ENCODE measurements at regions not wholly inside any gene's neighbourhood (a gene's known extent, or its start where the extent isn't known, plus 50 kb on each side); places are given as distances from the start of the nearest gene placed in this dataset.

DNA sequence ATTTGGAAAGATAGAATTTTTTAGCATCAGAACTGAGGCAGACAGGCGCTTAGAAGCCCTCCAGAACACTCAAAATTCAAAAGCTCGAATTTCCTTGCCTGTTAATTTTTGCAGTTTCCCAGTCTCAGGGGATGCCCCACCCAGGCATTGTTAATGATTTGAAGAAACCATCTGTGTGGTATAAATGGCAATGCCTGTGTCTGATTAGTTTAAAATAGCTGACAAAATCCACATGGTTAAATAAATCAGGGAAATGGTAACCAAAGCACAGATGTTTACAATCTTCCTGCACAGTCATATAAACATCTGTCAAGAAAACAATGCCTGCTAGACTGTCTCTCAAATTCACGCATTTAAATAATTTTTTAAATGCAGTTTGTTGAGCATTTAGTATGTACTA, 185.2 kb upstream of the RGMB start:
- CTCF ChIA-PET: no interaction called here
- TF ChIP-seq ZNF37A (tag by site-specific recombination; IDR thresholded peaks at IDR 0.05) (no peak), ZNF184 (tag by site-specific recombination; IDR thresholded peaks at IDR 0.05) (no peak), ZNF292 (tag by site-specific recombination; IDR thresholded peaks at IDR 0.05; ENCODE audit: borderline replicate concordance, low read depth) (no peak), ZSCAN30 (tag by site-specific recombination; IDR thresholded peaks at IDR 0.05) (no peak), ZNF843 (tag by site-specific recombination; IDR thresholded peaks at IDR 0.05) (no peak), SALL2 (tag by site-specific recombination; IDR thresholded peaks at IDR 0.05; ENCODE audit: borderline replicate concordance) (no peak), ZNF555 (tag by site-specific recombination; conservative IDR thresholded peaks at IDR 0.05) (no peak), ZNF155 (tag by site-specific recombination; IDR thresholded peaks at IDR 0.05) (no peak), ZNF747 (tag by site-specific recombination; IDR thresholded peaks at IDR 0.05) (no peak)
- TF ChIP-seq, protein P1, sequence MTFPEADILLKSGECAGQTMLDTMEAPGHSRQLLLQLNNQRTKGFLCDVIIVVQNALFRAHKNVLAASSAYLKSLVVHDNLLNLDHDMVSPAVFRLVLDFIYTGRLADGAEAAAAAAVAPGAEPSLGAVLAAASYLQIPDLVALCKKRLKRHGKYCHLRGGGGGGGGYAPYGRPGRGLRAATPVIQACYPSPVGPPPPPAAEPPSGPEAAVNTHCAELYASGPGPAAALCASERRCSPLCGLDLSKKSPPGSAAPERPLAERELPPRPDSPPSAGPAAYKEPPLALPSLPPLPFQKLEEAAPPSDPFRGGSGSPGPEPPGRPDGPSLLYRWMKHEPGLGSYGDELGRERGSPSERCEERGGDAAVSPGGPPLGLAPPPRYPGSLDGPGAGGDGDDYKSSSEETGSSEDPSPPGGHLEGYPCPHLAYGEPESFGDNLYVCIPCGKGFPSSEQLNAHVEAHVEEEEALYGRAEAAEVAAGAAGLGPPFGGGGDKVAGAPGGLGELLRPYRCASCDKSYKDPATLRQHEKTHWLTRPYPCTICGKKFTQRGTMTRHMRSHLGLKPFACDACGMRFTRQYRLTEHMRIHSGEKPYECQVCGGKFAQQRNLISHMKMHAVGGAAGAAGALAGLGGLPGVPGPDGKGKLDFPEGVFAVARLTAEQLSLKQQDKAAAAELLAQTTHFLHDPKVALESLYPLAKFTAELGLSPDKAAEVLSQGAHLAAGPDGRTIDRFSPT (tag by site-specific recombination; IDR thresholded peaks at IDR 0.05): no peak
- TF ChIP-seq, protein P2, sequence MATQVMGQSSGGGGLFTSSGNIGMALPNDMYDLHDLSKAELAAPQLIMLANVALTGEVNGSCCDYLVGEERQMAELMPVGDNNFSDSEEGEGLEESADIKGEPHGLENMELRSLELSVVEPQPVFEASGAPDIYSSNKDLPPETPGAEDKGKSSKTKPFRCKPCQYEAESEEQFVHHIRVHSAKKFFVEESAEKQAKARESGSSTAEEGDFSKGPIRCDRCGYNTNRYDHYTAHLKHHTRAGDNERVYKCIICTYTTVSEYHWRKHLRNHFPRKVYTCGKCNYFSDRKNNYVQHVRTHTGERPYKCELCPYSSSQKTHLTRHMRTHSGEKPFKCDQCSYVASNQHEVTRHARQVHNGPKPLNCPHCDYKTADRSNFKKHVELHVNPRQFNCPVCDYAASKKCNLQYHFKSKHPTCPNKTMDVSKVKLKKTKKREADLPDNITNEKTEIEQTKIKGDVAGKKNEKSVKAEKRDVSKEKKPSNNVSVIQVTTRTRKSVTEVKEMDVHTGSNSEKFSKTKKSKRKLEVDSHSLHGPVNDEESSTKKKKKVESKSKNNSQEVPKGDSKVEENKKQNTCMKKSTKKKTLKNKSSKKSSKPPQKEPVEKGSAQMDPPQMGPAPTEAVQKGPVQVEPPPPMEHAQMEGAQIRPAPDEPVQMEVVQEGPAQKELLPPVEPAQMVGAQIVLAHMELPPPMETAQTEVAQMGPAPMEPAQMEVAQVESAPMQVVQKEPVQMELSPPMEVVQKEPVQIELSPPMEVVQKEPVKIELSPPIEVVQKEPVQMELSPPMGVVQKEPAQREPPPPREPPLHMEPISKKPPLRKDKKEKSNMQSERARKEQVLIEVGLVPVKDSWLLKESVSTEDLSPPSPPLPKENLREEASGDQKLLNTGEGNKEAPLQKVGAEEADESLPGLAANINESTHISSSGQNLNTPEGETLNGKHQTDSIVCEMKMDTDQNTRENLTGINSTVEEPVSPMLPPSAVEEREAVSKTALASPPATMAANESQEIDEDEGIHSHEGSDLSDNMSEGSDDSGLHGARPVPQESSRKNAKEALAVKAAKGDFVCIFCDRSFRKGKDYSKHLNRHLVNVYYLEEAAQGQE (tag by site-specific recombination; IDR thresholded peaks at IDR 0.05): no peak
- H3K4me1 ChIP-seq (ENCODE audit: control insufficient read depth, insufficient read depth, low read length): no peaks in the 10 kb centered on the region
- H3K36me3 ChIP-seq (ENCODE audit: control insufficient read depth in 2 of 2, insufficient read depth in 1 of 2, low read length in 2 of 2): no peaks in the 10 kb centered on the region
- no peaks in the 10 kb centered on the region for H3K9me3 ChIP-seq (ENCODE audit: control insufficient read depth, insufficient read depth, low read depth, low read length)
- H3K4me3 ChIP-seq (ENCODE audit: low read depth, low read length): no peak overlapping the region
- POLR2A ChIA-PET: no interaction called here
- H3K27ac ChIP-seq (ENCODE audit: extremely low read depth, low read depth, low read length): no peak overlapping the region

DNA sequence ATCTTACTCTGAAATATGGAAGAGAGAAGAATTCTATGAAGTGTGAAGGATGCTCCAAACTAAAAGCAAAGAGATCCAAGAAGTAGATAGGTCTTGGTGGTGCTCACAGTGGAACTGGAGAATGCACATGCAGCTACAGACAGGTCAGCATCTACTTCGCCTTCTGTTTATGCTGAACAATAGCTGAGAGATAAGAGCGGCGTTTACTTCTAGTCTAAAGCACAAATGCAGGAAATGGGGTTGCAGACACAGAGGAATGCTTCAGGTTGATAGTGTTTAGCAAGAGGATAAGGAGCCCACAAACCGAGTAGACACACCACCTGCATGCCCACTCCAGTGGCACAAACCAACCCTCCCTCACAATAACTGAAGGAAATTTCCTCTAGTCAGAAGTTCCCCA, 180.0 kb upstream of the RGMB start:
- CTCF ChIA-PET: interaction anchor here (0.7 kb wide), 1 partner anchor 762 kb away, joined by 3 read pairs; no protein-coding TSS in a partner anchor
- TF ChIP-seq ZNF311 (tag by site-specific recombination; IDR thresholded peaks at IDR 0.05; ENCODE audit: borderline replicate concordance) (no peak), ZNF133 (tag by site-specific recombination; IDR thresholded peaks at IDR 0.05) (no peak), ZNF785 (tag by site-specific recombination; IDR thresholded peaks at IDR 0.05) (no peak), GFI1B (tag by site-specific recombination; IDR thresholded peaks at IDR 0.05) (no peak), ZNF112 (tag by site-specific recombination; IDR thresholded peaks at IDR 0.05) (no peak), ZNF274 (IDR thresholded peaks at IDR 0.05; ENCODE audit: low read length) (no peak), ZNF274 (tag by site-specific recombination; IDR thresholded peaks at IDR 0.05; ENCODE audit: borderline replicate concordance) (no peak), ZNF146 (tag by site-specific recombination; IDR thresholded peaks at IDR 0.05) (no peak), ZNF292 (tag by site-specific recombination; IDR thresholded peaks at IDR 0.05; ENCODE audit: borderline replicate concordance, low read depth) (no peak), ZNF404 (tag by site-specific recombination; IDR thresholded peaks at IDR 0.05) (no peak)
- TF ChIP-seq, protein P3, sequence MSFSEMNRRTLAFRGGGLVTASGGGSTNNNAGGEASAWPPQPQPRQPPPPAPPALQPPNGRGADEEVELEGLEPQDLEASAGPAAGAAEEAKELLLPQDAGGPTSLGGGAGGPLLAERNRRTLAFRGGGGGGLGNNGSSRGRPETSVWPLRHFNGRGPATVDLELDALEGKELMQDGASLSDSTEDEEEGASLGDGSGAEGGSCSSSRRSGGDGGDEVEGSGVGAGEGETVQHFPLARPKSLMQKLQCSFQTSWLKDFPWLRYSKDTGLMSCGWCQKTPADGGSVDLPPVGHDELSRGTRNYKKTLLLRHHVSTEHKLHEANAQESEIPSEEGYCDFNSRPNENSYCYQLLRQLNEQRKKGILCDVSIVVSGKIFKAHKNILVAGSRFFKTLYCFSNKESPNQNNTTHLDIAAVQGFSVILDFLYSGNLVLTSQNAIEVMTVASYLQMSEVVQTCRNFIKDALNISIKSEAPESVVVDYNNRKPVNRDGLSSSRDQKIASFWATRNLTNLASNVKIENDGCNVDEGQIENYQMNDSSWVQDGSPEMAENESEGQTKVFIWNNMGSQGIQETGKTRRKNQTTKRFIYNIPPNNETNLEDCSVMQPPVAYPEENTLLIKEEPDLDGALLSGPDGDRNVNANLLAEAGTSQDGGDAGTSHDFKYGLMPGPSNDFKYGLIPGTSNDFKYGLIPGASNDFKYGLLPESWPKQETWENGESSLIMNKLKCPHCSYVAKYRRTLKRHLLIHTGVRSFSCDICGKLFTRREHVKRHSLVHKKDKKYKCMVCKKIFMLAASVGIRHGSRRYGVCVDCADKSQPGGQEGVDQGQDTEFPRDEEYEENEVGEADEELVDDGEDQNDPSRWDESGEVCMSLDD (tag by site-specific recombination; IDR thresholded peaks at IDR 0.05): no peak
- TF ChIP-seq, protein P4, sequence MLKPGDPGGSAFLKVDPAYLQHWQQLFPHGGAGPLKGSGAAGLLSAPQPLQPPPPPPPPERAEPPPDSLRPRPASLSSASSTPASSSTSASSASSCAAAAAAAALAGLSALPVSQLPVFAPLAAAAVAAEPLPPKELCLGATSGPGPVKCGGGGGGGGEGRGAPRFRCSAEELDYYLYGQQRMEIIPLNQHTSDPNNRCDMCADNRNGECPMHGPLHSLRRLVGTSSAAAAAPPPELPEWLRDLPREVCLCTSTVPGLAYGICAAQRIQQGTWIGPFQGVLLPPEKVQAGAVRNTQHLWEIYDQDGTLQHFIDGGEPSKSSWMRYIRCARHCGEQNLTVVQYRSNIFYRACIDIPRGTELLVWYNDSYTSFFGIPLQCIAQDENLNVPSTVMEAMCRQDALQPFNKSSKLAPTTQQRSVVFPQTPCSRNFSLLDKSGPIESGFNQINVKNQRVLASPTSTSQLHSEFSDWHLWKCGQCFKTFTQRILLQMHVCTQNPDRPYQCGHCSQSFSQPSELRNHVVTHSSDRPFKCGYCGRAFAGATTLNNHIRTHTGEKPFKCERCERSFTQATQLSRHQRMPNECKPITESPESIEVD (tag by site-specific recombination; IDR thresholded peaks at IDR 0.05): no peak
- TF ChIP-seq, protein P5, sequence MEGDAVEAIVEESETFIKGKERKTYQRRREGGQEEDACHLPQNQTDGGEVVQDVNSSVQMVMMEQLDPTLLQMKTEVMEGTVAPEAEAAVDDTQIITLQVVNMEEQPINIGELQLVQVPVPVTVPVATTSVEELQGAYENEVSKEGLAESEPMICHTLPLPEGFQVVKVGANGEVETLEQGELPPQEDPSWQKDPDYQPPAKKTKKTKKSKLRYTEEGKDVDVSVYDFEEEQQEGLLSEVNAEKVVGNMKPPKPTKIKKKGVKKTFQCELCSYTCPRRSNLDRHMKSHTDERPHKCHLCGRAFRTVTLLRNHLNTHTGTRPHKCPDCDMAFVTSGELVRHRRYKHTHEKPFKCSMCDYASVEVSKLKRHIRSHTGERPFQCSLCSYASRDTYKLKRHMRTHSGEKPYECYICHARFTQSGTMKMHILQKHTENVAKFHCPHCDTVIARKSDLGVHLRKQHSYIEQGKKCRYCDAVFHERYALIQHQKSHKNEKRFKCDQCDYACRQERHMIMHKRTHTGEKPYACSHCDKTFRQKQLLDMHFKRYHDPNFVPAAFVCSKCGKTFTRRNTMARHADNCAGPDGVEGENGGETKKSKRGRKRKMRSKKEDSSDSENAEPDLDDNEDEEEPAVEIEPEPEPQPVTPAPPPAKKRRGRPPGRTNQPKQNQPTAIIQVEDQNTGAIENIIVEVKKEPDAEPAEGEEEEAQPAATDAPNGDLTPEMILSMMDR (tag by site-specific recombination; IDR thresholded peaks at IDR 0.05): no peak

More for the DNA sequence above, 180.0 kb upstream of the RGMB start:
- POLR2A ChIA-PET: no interaction called here
- no peaks in the 10 kb centered on the region for H3K4me1 ChIP-seq (ENCODE audit: control insufficient read depth, insufficient read depth, low read length)
- H3K9me3 ChIP-seq (ENCODE audit: control insufficient read depth, insufficient read depth, low read depth, low read length): no peaks in the 10 kb centered on the region
- H3K27ac ChIP-seq (ENCODE audit: extremely low read depth, low read depth, low read length): no peak overlapping the region
- no peaks in the 10 kb centered on the region for H3K36me3 ChIP-seq (ENCODE audit: control insufficient read depth in 2 of 2, insufficient read depth in 1 of 2, low read length in 2 of 2)
- no peak overlapping the region for H3K4me3 ChIP-seq (ENCODE audit: low read depth, low read length)
